Stimulated activated effector memory CD8-positive, alpha-beta T cell treated with anti-CD3 and anti-CD28 coated beads, Interleukin-12 subunit alpha, Interleukin-12 subunit beta, amount 100 ng/mL, for 72 hours (primary cell): ENCODE measurements at regions not wholly inside any gene's neighbourhood (a gene's known extent, or its start where the extent isn't known, plus 50 kb on each side); places are given as distances from the start of the nearest gene placed in this dataset.

ENCODE experiments used
- ATAC-seq: fragments of 150-1000 bp; cut with Tn5 transposase; 2 replicates; pipeline ENCODE4 v1.10.0; 2021
- DNase-seq, 2 donors: peaks; one replicate each; pipeline ENCODE4 v3.0.0; 2021 to 2022; ENCODE audit warnings: low spot score in 2 of 2
- H3K27ac Mint-ChIP-seq: one replicate; pipeline ENCODE4 v1.8.0; 2022; ENCODE audit warnings: mild to moderate bottlenecking, mixed read lengths
- H3K36me3 Mint-ChIP-seq: one replicate; pipeline ENCODE4 v1.8.0; 2022; ENCODE audit warnings: mild to moderate bottlenecking, mixed read lengths
- H3K4me1 Mint-ChIP-seq: one replicate; pipeline ENCODE4 v1.8.0; 2022; ENCODE audit warnings: mixed read lengths
- H3K4me3 Mint-ChIP-seq: one replicate; pipeline ENCODE4 v1.8.0; 2022; ENCODE audit warnings: mild to moderate bottlenecking, mixed read lengths
- H3K9me3 Mint-ChIP-seq: one replicate; pipeline ENCODE4 v1.8.0; 2022; ENCODE audit warnings: mixed read lengths

- DNase-seq (no peak), ATAC-seq (no peak)
- no peaks in the 10 kb centered on the region for H3K36me3 Mint-ChIP-seq
- H3K9me3 Mint-ChIP-seq, result no peaks in the 10 kb centered on the region
- H3K4me1 Mint-ChIP-seq, result peaks cover 21% of the 10 kb centered on the region
- no peak overlapping the region for H3K27ac Mint-ChIP-seq
- no peak overlapping the region for H3K4me3 Mint-ChIP-seq
Observed at GRCh38 chr2:136222862-136223261, 104.9 kb upstream of the CXCR4 start.

- Mint-ChIP-seq H3K36me3 (no peaks in the 10 kb centered on the region), H3K9me3 (no peaks in the 10 kb centered on the region), H3K4me1 (peaks cover 15% of the 10 kb centered on the region), H3K4me3 (no peak overlapping the region), H3K27ac (no peak overlapping the region)
- ATAC-seq (no peak), DNase-seq (no peak)
Observed at GRCh38 chr2:136221026-136221425, 103.1 kb upstream of the CXCR4 start.

- DNase-seq (no peak), ATAC-seq (no peak)
- peaks cover 5% of the 10 kb centered on the region for H3K4me1 Mint-ChIP-seq
- H3K27ac Mint-ChIP-seq, result no peak overlapping the region
- no peaks in the 10 kb centered on the region for H3K36me3 Mint-ChIP-seq
- H3K4me3 Mint-ChIP-seq, result no peak overlapping the region
- no peaks in the 10 kb centered on the region for H3K9me3 Mint-ChIP-seq
Observed at GRCh38 chr2:136219963-136220362, 102.0 kb upstream of the CXCR4 start.

DNA sequence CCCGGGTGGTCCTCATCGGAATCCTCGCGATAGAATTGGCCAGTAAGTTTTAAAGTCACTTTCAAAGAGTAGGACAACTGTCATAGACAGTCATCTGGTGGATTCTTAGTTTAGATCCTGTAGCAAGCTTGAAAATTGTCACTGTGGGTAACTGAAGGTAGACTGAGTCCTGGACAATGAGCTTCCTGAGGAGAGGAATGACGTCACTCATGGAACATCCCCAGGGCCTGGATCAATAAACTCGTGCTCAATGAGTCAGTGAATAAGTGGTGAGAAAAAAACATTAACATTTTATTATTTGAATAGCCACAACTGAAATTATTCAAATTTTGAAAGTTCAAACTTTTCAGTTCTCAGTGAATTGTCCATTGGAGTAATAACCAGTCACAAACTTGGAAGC, 101.4 kb upstream of the CXCR4 start:
- no peaks in the 10 kb centered on the region for H3K9me3 Mint-ChIP-seq
- H3K36me3 Mint-ChIP-seq, result no peaks in the 10 kb centered on the region
- no peak overlapping the region for H3K4me3 Mint-ChIP-seq
- peaks cover 3% of the 10 kb centered on the region for H3K4me1 Mint-ChIP-seq
- DNase-seq, result no peak
- ATAC-seq, result no peak
- H3K27ac Mint-ChIP-seq, result no peak overlapping the region

DNA sequence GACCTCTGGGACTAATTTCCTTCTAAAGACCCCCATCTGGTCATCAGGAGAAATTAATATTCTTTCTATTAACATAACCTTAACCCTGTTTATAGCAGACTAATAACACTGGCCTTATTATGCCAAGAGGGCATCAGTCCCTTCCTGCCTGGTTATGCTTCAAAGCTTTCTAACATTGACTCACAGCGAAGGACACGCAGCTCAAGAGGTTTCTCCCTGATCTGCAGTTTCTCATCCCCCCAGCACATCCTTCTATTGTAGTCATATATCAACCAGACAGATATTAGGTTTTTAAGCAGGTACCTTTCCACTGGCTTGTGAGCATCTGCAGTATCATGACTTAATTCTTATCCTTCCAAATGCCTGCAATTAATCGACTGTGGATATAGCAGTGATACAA, 100.0 kb upstream of the CXCR4 start:
- Mint-ChIP-seq H3K4me1 (peaks cover 16% of the 10 kb centered on the region), H3K4me3 (no peak overlapping the region), H3K9me3 (no peaks in the 10 kb centered on the region), H3K27ac (no peak overlapping the region), H3K36me3 (no peaks in the 10 kb centered on the region)
- ATAC-seq (peak; percentile 54), DNase-seq (no peak)

DNA sequence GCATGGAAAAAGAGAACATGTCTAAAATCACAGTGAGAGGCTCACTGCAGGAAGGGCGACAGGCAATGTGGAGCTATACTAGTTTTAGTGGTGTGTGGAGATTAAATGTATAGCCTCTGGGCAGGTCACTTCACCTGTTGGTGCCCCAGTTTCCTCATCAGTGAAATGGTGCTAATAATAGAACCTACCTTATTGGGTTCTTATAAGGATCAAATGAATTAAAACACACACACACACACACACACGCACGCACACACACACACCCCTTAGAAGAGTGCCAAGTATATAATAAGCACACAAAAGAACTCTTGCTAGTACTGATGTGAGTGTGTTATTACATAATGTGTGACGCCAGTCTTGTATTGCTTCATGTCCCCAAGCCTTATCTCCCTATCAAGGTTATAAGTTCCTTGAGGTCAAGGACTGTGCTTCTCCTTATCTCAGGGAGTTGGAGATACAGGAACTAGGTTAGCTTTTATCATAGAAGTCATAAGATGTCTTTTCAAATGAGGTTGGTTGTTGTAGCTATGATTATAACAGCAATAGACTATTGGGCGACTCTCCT, 98.0 kb upstream of the CXCR4 start:
- Mint-ChIP-seq H3K4me3 (no peak overlapping the region), H3K27ac (no peak overlapping the region), H3K4me1 (peaks cover 33% of the 10 kb centered on the region), H3K9me3 (no peaks in the 10 kb centered on the region), H3K36me3 (no peaks in the 10 kb centered on the region)
- ATAC-seq, result no peak
- no peak for DNase-seq

DNA sequence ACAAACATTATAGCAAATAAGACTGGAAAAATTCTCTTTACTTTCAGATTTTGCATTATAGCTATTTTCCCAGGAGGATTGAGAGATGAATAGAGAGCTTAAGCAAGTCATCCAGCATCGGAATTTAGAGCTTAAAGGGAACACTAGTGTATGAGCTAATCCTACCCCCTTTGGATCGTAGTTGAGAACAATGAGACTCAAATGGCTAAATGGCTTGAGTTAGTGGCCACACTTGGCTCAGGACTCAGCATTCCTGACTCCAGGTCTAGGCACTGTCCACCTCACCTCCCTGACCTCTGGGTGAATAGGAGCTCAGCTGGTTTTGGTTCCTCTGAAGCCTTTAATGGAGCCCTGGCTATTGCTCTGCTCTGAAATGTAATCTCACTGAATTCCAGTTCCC, 97.5 kb upstream of the CXCR4 start:
- Mint-ChIP-seq H3K9me3 (no peaks in the 10 kb centered on the region), H3K36me3 (no peaks in the 10 kb centered on the region), H3K4me1 (peaks cover 38% of the 10 kb centered on the region), H3K4me3 (no peak overlapping the region), H3K27ac (no peak overlapping the region)
- ATAC-seq (no peak), DNase-seq (no peak)

- H3K9me3 Mint-ChIP-seq, result no peaks in the 10 kb centered on the region
- no peak for DNase-seq
- H3K36me3 Mint-ChIP-seq, result no peaks in the 10 kb centered on the region
- peaks cover 41% of the 10 kb centered on the region for H3K4me1 Mint-ChIP-seq
- ATAC-seq, result no peak
- no peak overlapping the region for H3K27ac Mint-ChIP-seq
- H3K4me3 Mint-ChIP-seq, result no peak overlapping the region
Observed at GRCh38 chr2:136214307-136215200, 96.6 kb upstream of the CXCR4 start.

GRCh38 chr2:136213836-136214235, 95.9 kb upstream of the CXCR4 start:
- H3K36me3 Mint-ChIP-seq, result no peaks in the 10 kb centered on the region
- H3K4me1 Mint-ChIP-seq, result peaks cover 41% of the 10 kb centered on the region
- ATAC-seq, result no peak
- no peak for DNase-seq
- H3K9me3 Mint-ChIP-seq, result no peaks in the 10 kb centered on the region
- H3K4me3 Mint-ChIP-seq, result no peak overlapping the region
- no peak overlapping the region for H3K27ac Mint-ChIP-seq

DNA sequence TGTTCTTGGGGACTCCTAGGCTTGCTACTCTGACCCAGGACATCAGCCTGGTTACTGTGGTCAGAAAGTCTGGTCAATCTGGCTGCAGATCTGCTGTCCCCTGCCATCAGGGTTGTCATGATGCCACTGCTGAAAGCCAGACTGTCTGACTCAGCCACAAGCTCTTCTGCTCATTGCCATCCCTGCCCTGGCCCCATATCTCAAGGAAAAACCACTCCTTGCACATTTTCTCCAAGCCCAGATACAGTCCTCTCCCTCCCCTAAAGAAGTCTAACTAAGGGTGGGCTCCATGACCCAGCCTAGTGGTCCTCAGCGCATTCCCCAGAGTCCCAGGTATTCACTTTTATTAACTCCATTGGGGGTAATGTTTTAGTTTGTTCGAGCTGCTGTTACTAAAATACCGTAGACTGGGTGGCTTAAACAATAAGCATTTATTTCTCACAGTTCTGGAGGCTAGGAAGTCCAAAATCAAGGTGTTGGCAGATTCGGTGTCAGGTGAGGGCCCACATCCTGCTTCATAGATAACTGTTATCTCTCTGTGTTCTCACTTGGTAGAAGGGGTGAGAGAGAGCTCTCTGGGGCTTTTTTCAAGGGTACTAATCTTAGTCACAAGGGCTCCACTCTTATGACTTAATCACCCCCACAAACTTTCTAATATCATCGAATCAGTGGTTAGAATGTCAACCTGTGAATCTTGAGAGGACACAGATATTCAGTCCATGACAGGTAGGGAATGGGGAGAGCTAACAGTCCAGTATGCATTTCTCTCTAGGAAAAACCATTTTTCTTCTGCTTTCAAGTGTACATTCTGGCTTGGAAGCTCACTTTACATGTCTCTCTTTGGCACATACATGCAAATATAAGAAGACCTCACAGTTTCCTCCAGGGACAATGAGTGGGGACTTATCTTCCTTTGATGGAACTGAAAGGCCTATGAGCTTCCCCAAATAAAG, 94.8 kb upstream of the CXCR4 start:
- peaks cover 45% of the 10 kb centered on the region for H3K4me1 Mint-ChIP-seq
- peak overlapping the region; percentile 17 for H3K4me3 Mint-ChIP-seq
- ATAC-seq, result peak; percentile 98
- H3K9me3 Mint-ChIP-seq, result no peaks in the 10 kb centered on the region
- H3K36me3 Mint-ChIP-seq, result no peaks in the 10 kb centered on the region
- peak in 1 of 2 donors; percentile 54 for DNase-seq
- H3K27ac Mint-ChIP-seq, result peak overlapping the region; percentile 41

- Mint-ChIP-seq H3K4me3 (no peak overlapping the region), H3K4me1 (peaks cover 51% of the 10 kb centered on the region)
Observed at GRCh38 chr2:136211701-136212100, 93.8 kb upstream of the CXCR4 start.

DNA sequence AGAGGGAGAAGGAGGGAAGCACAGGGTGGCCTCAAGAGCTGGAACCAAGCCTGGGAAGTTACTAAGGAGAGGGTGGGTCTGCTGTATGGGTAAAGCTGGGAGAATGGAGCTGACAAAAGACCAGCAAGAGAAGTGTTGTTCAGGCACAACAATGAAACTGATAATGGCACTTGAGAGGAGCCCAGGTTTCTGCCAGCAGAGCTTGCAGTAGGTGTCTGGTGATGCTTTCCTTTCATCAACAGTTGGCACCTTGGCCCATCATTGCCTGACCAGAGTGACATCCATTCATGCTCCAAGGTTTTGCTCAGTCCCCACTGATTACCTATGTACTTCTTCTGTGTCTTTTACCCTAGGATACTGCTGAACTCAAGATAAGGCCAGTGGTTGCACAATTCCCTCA, 92.9 kb upstream of the CXCR4 start:
- peaks cover 55% of the 10 kb centered on the region for H3K4me1 Mint-ChIP-seq
- H3K27ac Mint-ChIP-seq, result peak overlapping the region; percentile 2
- DNase-seq (no peak), ATAC-seq (no peak)
- no peak overlapping the region for H3K4me3 Mint-ChIP-seq
- H3K36me3 Mint-ChIP-seq, result no peaks in the 10 kb centered on the region
- H3K9me3 Mint-ChIP-seq, result no peaks in the 10 kb centered on the region

More at GRCh38 chr2:136211701-136212100, 93.8 kb upstream of the CXCR4 start:
- no peak for DNase-seq
- peak overlapping the region; percentile 69 for H3K27ac Mint-ChIP-seq
- no peaks in the 10 kb centered on the region for H3K9me3 Mint-ChIP-seq
- no peak for ATAC-seq
- no peaks in the 10 kb centered on the region for H3K36me3 Mint-ChIP-seq

DNA sequence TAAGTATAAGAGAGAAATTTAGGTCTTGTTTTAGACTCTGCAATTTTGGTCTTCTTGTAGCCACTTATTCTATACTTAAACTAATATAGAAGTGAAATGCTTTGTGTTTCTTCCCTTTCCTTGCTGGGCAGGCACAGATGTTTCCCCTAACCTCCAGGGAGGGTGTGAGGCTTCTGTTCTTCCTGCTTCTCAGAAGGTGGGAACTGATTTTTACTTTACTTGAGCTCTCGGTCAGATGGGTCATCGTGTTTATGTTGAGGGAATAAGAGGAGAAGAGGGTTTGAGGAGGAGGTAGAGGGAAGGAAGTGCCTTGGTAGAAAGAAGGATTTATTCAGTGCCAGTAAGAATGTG, 92.5 kb upstream of the CXCR4 start:
- H3K4me1 Mint-ChIP-seq, result peaks cover 58% of the 10 kb centered on the region
- no peak for ATAC-seq

DNA sequence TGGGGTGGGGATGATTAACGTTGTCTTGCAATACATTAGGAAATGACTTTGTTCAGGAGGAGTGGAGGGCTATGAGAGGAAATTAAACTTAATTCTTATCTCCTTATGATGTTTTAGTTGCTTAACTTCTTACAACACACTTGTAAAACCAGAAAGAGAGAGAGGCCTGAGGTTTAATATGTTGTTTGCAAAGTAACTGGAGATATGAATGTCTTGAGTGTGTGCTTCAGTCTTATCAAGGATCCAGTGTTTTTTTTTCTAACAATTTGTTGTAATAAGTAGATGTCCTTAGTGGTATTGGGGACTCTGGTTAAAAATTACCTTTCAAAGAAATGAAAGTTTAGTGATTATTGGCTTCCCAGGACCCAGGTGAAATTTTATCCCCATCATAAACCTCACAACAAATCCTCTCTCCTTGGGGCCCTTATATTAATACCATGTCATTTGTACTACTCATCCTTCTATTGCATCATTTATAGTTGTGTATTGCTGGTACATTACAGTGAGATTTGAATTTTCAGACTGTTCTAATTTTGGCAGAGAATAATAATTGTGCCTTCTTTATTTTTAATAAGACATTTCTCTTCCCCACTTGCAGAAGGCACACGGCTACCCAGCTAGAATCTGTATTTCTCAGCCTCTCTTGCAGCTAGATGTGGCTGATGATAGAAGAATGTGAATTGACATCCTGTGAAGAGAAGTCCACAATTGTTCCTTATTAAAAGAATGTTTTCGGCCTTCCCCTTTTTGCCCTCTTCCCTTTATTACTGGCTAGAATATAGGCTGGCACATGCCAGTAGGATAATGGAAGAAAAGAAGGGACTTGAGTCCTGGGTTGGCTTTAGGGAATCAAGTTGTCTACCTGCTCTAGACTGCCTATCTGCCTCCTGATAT, 91.9 kb upstream of the CXCR4 start:
- Mint-ChIP-seq H3K36me3 (no peaks in the 10 kb centered on the region), H3K4me1 (peaks cover 60% of the 10 kb centered on the region), H3K4me3 (no peak overlapping the region)

More for the DNA sequence above, 92.5 kb upstream of the CXCR4 start:
- DNase-seq, result no peak
- H3K36me3 Mint-ChIP-seq, result no peaks in the 10 kb centered on the region
- H3K9me3 Mint-ChIP-seq, result no peaks in the 10 kb centered on the region
- H3K4me3 Mint-ChIP-seq, result no peak overlapping the region
- H3K27ac Mint-ChIP-seq, result peak overlapping the region; percentile 2

More for the DNA sequence above, 91.9 kb upstream of the CXCR4 start:
- Mint-ChIP-seq H3K27ac (peak overlapping the region; percentile 2), H3K9me3 (no peaks in the 10 kb centered on the region)
- DNase-seq, result no peak
- no peak for ATAC-seq
